H9 (cell line): ENCODE measurements at regions not wholly inside any gene's neighbourhood (a gene's known extent, or its start where the extent isn't known, plus 50 kb on each side); places are given as distances from the start of the nearest gene placed in this dataset.
"Not testable (repeated sequence)": the region's sequence is repeated elsewhere in the genome, so short reads cannot be mapped to it uniquely, and the experiment has no call there.

Experiments used
- DNase-seq: peaks from one replicate; pipeline ENCODE4 v3.0.0-alpha.2; 2017
- H2AFZ ChIP-seq: one replicate; pipeline ENCODE4 v1.6.1; 2013; ENCODE audit warnings: mild to moderate bottlenecking, low read length, control low read depth, moderate library complexity
- H2AK5ac ChIP-seq: 2 replicates; pipeline ENCODE4 v1.6.1; 2013; ENCODE audit warnings: low read length, control low read depth, mixed read lengths; ENCODE audit not compliant: insufficient read length
- H2BK120ac ChIP-seq: one replicate; pipeline ENCODE4 v1.6.1; 2013; ENCODE audit warnings: low read depth, mild to moderate bottlenecking, low read length, control low read depth, inconsistent platforms; ENCODE audit not compliant: poor library complexity, severe bottlenecking
- H2BK12ac ChIP-seq: 2 replicates; pipeline ENCODE4 v1.6.1; 2013; ENCODE audit warnings: low read length, control low read depth, mixed read lengths, low read depth; ENCODE audit not compliant: insufficient read length
- H2BK15ac ChIP-seq: 2 replicates; pipeline ENCODE4 v1.6.1; 2013; ENCODE audit warnings: low read depth, low read length, control low read depth
- H2BK20ac ChIP-seq: one replicate; pipeline ENCODE4 v1.6.1; 2013; ENCODE audit warnings: low read depth, mild to moderate bottlenecking, low read length, control low read depth, inconsistent platforms; ENCODE audit not compliant: poor library complexity, severe bottlenecking
- H2BK5ac ChIP-seq: 2 replicates; pipeline ENCODE4 v1.6.1; 2013; ENCODE audit warnings: low read length, control low read depth, mixed read lengths; ENCODE audit not compliant: insufficient read length
- H3K14ac ChIP-seq: 2 replicates; pipeline ENCODE4 v1.6.1; 2013; ENCODE audit warnings: low read length, control low read depth; ENCODE audit not compliant: insufficient read depth
- H3K18ac ChIP-seq: 2 replicates; pipeline ENCODE4 v1.6.1; 2013; ENCODE audit warnings: low read depth, mild to moderate bottlenecking, mixed read lengths, low read length, control low read depth; ENCODE audit not compliant: insufficient read length
- H3K23ac ChIP-seq: 2 replicates; pipeline ENCODE4 v1.6.1; 2013; ENCODE audit warnings: low read length, control low read depth, mixed read lengths, low read depth; ENCODE audit not compliant: insufficient read length
- H3K23me2 ChIP-seq: 2 replicates; pipeline ENCODE4 v1.6.1; 2013; ENCODE audit warnings: low read depth, mild to moderate bottlenecking, mixed read lengths, low read length, control low read depth; ENCODE audit not compliant: insufficient read length, poor library complexity, severe bottlenecking
- H3K27ac ChIP-seq: 2 replicates; pipeline ENCODE4 v1.5.1; 2013; ENCODE audit warnings: low read length, control low read depth, mixed read lengths, low read depth; ENCODE audit not compliant: insufficient read length
- H3K27me3 ChIP-seq: 2 replicates; pipeline ENCODE4 v1.6.1; 2013; ENCODE audit warnings: low read length, control low read depth, inconsistent platforms; ENCODE audit not compliant: insufficient read depth
- H3K4ac ChIP-seq: 2 replicates; pipeline ENCODE4 v1.6.1; 2013; ENCODE audit warnings: low read depth, mild to moderate bottlenecking, control low read depth, inconsistent platforms, low read length, moderate library complexity
- H3K4me1 ChIP-seq: 2 replicates; pipeline ENCODE4 v1.6.1; 2013; ENCODE audit warnings: low read length, control low read depth, inconsistent platforms; ENCODE audit not compliant: insufficient read depth
- H3K4me2 ChIP-seq: 2 replicates; pipeline ENCODE4 v1.6.1; 2013; ENCODE audit warnings: low read length, control low read depth, mixed read lengths; ENCODE audit not compliant: insufficient read length, insufficient read depth
- H3K56ac ChIP-seq: 2 replicates; pipeline ENCODE4 v1.6.1; 2013; ENCODE audit warnings: low read depth, mild to moderate bottlenecking, mixed read lengths, low read length, control low read depth; ENCODE audit not compliant: insufficient read length
- H3K79me1 ChIP-seq: 2 replicates; pipeline ENCODE4 v1.6.1; 2013; ENCODE audit warnings: low read depth, mild to moderate bottlenecking, moderate library complexity, low read length, control low read depth, inconsistent platforms; ENCODE audit not compliant: insufficient read depth, poor library complexity, severe bottlenecking
- H3K79me2 ChIP-seq: 2 replicates; pipeline ENCODE4 v1.6.1; 2013; ENCODE audit warnings: low read length, control low read depth, inconsistent platforms; ENCODE audit not compliant: insufficient read depth
- H3K9ac ChIP-seq: 2 replicates; pipeline ENCODE4 v1.6.1; 2013; ENCODE audit warnings: low read length, control low read depth, mixed read lengths; ENCODE audit not compliant: insufficient read length; ENCODE audit errors: extremely low read depth
- H3K9me3 ChIP-seq: one replicate; pipeline ENCODE4 v1.6.1; 2013; ENCODE audit warnings: low read depth, low read length, inconsistent platforms; ENCODE audit not compliant: control insufficient read depth
- H3T11ph ChIP-seq: one replicate; pipeline ENCODE4 v1.6.1; 2013; ENCODE audit warnings: mild to moderate bottlenecking, low read length, control low read depth, inconsistent platforms
- H4K20me1 ChIP-seq: one replicate; pipeline ENCODE4 v1.6.1; 2013; ENCODE audit not compliant: control insufficient read depth, insufficient read length, insufficient read depth
- H4K5ac ChIP-seq: 2 replicates; pipeline ENCODE4 v1.6.1; 2013; ENCODE audit warnings: low read depth, mild to moderate bottlenecking, mixed read lengths, low read length, control low read depth; ENCODE audit not compliant: insufficient read length
- H4K8ac ChIP-seq: replicated peaks from 2 replicates; pipeline ENCODE4 v1.6.1; 2013; ENCODE audit warnings: low read length, control low read depth, mixed read lengths, low read depth; ENCODE audit not compliant: insufficient read length
- H4K91ac ChIP-seq: 2 replicates; pipeline ENCODE4 v1.6.1; 2013; ENCODE audit warnings: low read depth, mild to moderate bottlenecking, moderate library complexity, mixed read lengths, low read length, control low read depth; ENCODE audit not compliant: insufficient read length
- H3K27ac Mint-ChIP-seq, 3 experiments: 2 replicates in 2 of 3; 3 replicates in 1 of 3; pipeline ENCODE4 v1.8.0; 2020 to 2021; ENCODE audit warnings: mixed read lengths in 3 of 3, mild to moderate bottlenecking in 1 of 3, moderate library complexity in 1 of 3
- H3K27me3 Mint-ChIP-seq: 2 replicates; pipeline ENCODE4 v1.8.0; 2021; ENCODE audit warnings: low read depth, mild to moderate bottlenecking, moderate library complexity, mixed read lengths
- H3K36me3 Mint-ChIP-seq, 3 experiments: 2 replicates in 2 of 3; 3 replicates in 1 of 3; pipeline ENCODE4 v1.8.0; 2020 to 2021; ENCODE audit warnings: low read depth in 3 of 3, mixed read lengths in 3 of 3; ENCODE audit not compliant: insufficient read depth in 1 of 3
- H3K4me1 Mint-ChIP-seq, 2 experiments: 2 replicates each; pipeline ENCODE4 v1.8.0; 2020; ENCODE audit warnings: mixed read lengths in 2 of 2
- H3K4me3 Mint-ChIP-seq, 2 experiments: 2 replicates in 1 of 2; 3 replicates in 1 of 2; pipeline ENCODE4 v1.8.0; 2020 to 2021; ENCODE audit warnings: mild to moderate bottlenecking in 2 of 2, mixed read lengths in 2 of 2, moderate library complexity in 1 of 2
- H3K9me3 Mint-ChIP-seq, 2 experiments: 2 replicates in 1 of 2; 3 replicates in 1 of 2; pipeline ENCODE4 v1.8.0; 2020; ENCODE audit warnings: mild to moderate bottlenecking in 2 of 2, mixed read lengths in 2 of 2, moderate library complexity in 1 of 2
- WGBS: extraction: QIAGEN DNeasy Blood & Tissue Kit; methylation state at CpG from one replicate; pipeline ENCODE4 v1.1.7; 2013; ENCODE audit warnings: missing lambda C conversion rate, low lambda C conversion rate, mixed read lengths; ENCODE audit not compliant: insufficient read length; ENCODE audit errors: extremely low coverage; 5-methylcytosine and 5-hydroxymethylcytosine counted together
- TF ChIP-seq, protein P1 (sequence below): fragments of 200-600 bp; sonication (generic); conservative IDR thresholded peaks from 3 replicates; pipeline ENCODE4 v1.8.0; 2021; ENCODE audit warnings: antibody characterized with exemption, mild to moderate bottlenecking

DNA sequence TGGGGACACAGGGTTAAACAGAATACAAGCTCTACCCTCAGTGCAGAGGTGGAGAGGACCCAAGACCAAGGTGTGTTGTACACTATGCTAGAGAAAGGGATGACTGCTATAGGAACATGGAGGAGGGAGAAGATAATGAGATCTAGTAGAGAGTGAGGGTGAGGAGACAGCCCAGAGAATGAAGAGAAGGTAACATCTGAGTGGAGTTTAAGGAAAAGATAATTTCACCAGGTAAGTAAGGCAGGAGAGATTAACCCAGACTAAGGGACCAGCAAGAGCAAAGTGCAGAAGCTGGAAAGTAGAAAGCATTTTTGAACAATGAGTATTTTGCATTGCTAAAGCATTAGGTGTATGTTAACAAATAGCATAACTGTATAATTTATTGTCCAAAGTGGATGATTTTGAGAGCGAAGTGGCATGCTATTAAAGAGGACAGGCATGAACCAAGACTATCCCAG, 128.8 kb downstream of the RASSF10 start:
- H3K56ac ChIP-seq, result no peak overlapping the region
- no peak overlapping the region for H2AFZ ChIP-seq
- H3K27ac Mint-ChIP-seq, result no peak overlapping the region
- H3K18ac ChIP-seq, result no peak overlapping the region
- TF ChIP-seq, protein P1, sequence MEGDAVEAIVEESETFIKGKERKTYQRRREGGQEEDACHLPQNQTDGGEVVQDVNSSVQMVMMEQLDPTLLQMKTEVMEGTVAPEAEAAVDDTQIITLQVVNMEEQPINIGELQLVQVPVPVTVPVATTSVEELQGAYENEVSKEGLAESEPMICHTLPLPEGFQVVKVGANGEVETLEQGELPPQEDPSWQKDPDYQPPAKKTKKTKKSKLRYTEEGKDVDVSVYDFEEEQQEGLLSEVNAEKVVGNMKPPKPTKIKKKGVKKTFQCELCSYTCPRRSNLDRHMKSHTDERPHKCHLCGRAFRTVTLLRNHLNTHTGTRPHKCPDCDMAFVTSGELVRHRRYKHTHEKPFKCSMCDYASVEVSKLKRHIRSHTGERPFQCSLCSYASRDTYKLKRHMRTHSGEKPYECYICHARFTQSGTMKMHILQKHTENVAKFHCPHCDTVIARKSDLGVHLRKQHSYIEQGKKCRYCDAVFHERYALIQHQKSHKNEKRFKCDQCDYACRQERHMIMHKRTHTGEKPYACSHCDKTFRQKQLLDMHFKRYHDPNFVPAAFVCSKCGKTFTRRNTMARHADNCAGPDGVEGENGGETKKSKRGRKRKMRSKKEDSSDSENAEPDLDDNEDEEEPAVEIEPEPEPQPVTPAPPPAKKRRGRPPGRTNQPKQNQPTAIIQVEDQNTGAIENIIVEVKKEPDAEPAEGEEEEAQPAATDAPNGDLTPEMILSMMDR, result no peak
- no peak overlapping the region for H2BK20ac ChIP-seq
- H3K4me3 Mint-ChIP-seq, result no peak overlapping the region
- H3K9me3 Mint-ChIP-seq, result peaks cover 0 to 3% of the 10 kb centered on the region in 2 experiments; a peak in 2 of 5 replicates
- no peak overlapping the region for H3K4me2 ChIP-seq
- no peaks in the 10 kb centered on the region for H3K9me3 ChIP-seq
- H3K23me2 ChIP-seq, result no peaks in the 10 kb centered on the region
- H3K4me1 ChIP-seq, result peaks cover 16% of the 10 kb centered on the region
- peaks cover 15 to 22% of the 10 kb centered on the region in 2 experiments for H3K4me1 Mint-ChIP-seq
- no peaks in the 10 kb centered on the region for H4K20me1 ChIP-seq
- no peaks in the 10 kb centered on the region for H3K27me3 Mint-ChIP-seq
- no peaks in the 10 kb centered on the region for H3K79me2 ChIP-seq
- H3K79me1 ChIP-seq, result no peaks in the 10 kb centered on the region
- no peak overlapping the region for H3T11ph ChIP-seq
- H2BK5ac ChIP-seq, result no peak overlapping the region
- no peak overlapping the region for H4K91ac ChIP-seq
- no peak overlapping the region for H3K14ac ChIP-seq
- H3K23ac ChIP-seq, result no peak overlapping the region
- H3K9ac ChIP-seq, result no peak overlapping the region
- H2AK5ac ChIP-seq, result no peak overlapping the region
- no CpG with 5 or more reads among the region's 1 CpG for WGBS
- no peak for DNase-seq
- no peaks in the 10 kb centered on the region for H3K27me3 ChIP-seq
- no peak overlapping the region for H3K27ac ChIP-seq
- no peak overlapping the region for H2BK12ac ChIP-seq
- H2BK120ac ChIP-seq, result no peak overlapping the region
- no peak overlapping the region for H4K5ac ChIP-seq
- no peaks in the 10 kb centered on the region; a peak in 1 of 7 replicates for H3K36me3 Mint-ChIP-seq
- no peak overlapping the region for H3K4ac ChIP-seq
- H2BK15ac ChIP-seq, result no peak overlapping the region
- no peak overlapping the region for H4K8ac ChIP-seq

DNA sequence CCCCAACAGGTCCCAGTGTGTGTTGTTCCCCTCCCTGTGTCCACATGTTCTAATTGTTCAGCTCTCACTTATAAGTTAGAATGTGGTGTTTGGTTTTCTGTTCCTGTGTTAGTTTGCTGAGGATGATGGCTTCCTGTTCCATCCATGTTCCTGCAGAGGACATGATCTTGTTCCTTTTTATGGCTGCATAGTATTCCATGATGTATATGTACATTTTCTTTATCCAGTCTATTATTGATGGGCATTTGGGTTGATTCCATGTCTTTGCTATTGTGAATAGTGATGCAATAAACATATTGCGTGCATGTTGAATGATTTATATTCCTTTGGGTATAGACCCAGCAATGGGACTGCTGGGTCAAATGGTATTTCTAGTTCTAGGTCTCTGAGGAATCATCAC, 130.0 kb downstream of the RASSF10 start:
- H3K79me2 ChIP-seq, H4K5ac ChIP-seq, H3K14ac ChIP-seq, H3K9me3 ChIP-seq, H3K4me3 Mint-ChIP-seq, DNase-seq, H4K91ac ChIP-seq, H3K9ac ChIP-seq, H3K79me1 ChIP-seq, H4K20me1 ChIP-seq, H3K23me2 ChIP-seq, H2AFZ ChIP-seq, H3K27me3 Mint-ChIP-seq, H3K4ac ChIP-seq, H3T11ph ChIP-seq, H4K8ac ChIP-seq, H2BK15ac ChIP-seq, H3K23ac ChIP-seq, H3K4me2 ChIP-seq, H3K9me3 Mint-ChIP-seq, H3K27ac ChIP-seq, H2BK5ac ChIP-seq, H2BK120ac ChIP-seq, H2BK12ac ChIP-seq, H3K27ac Mint-ChIP-seq, H3K56ac ChIP-seq, H3K36me3 Mint-ChIP-seq, H3K18ac ChIP-seq, H2BK20ac ChIP-seq, H2AK5ac ChIP-seq, H3K27me3 ChIP-seq: not testable (repeated sequence)
- H3K4me1 ChIP-seq, result peaks cover 16% of the 10 kb centered on the region
- H3K4me1 Mint-ChIP-seq, result peaks cover 15 to 22% of the 10 kb centered on the region in 2 experiments
- WGBS, result no CpG with 5 or more reads among the region's 1 CpG
